EL (cell line): ENCODE measurements at regions not wholly inside any gene's neighbourhood (a gene's known extent, or its start where the extent isn't known, plus 50 kb on each side); places are given as distances from the start of the nearest gene placed in this dataset.
"Not testable (repeated sequence)": the region's sequence is repeated elsewhere in the genome, so short reads cannot be mapped to it uniquely, and the experiment has no call there.

Source experiments
- DNase-seq: peaks from one replicate; pipeline ENCODE4 v3.0.0-alpha.2; 2016

- no peak for DNase-seq
These were observed 421.3 kb upstream of the BTBD3 start for GRCh38 chr20:11496380-11496779.

GRCh38 chr20:11497545-11497944, 420.1 kb upstream of the BTBD3 start:
- DNase-seq: no peak

GRCh38 chr20:11499101-11499634, 418.5 kb upstream of the BTBD3 start:
- peak; percentile 16 for DNase-seq

GRCh38 chr20:11502061-11502460, 415.6 kb upstream of the BTBD3 start:
- DNase-seq: peak; percentile 10

GRCh38 chr20:11502671-11503070, 415.0 kb upstream of the BTBD3 start:
- no peak for DNase-seq

GRCh38 chr20:11509776-11510175, 407.9 kb upstream of the BTBD3 start:
- no peak for DNase-seq

GRCh38 chr20:11511821-11512220, 405.9 kb upstream of the BTBD3 start:
- DNase-seq: no peak

GRCh38 chr20:11513241-11513745, 404.4 kb upstream of the BTBD3 start:
- DNase-seq: not testable (repeated sequence)

- DNase-seq: no peak
These were observed 401.2 kb upstream of the BTBD3 start for GRCh38 chr20:11516448-11516847.

- no peak for DNase-seq
These were observed 397.1 kb upstream of the BTBD3 start for GRCh38 chr20:11520596-11520995.

GRCh38 chr20:11521476-11522365, 396.0 kb upstream of the BTBD3 start:
- DNase-seq: no peak

- no peak for DNase-seq
These were observed 395.3 kb upstream of the BTBD3 start for GRCh38 chr20:11522366-11522741.

- DNase-seq: no peak
These were observed 388.6 kb upstream of the BTBD3 start for GRCh38 chr20:11529047-11529446.

- DNase-seq: no peak
These were observed 380.7 kb upstream of the BTBD3 start for GRCh38 chr20:11537032-11537431.

- no peak for DNase-seq
These were observed 378.2 kb upstream of the BTBD3 start for GRCh38 chr20:11539450-11539849.

GRCh38 chr20:11540558-11540957, 377.1 kb upstream of the BTBD3 start:
- DNase-seq: no peak

GRCh38 chr20:11542645-11543044, 375.0 kb upstream of the BTBD3 start:
- DNase-seq: no peak

GRCh38 chr20:11544029-11544678, 373.5 kb upstream of the BTBD3 start:
- DNase-seq: peak; percentile 78

GRCh38 chr20:11546939-11547338, 370.8 kb upstream of the BTBD3 start:
- no peak for DNase-seq

- DNase-seq: no peak
These were observed 368.3 kb upstream of the BTBD3 start for GRCh38 chr20:11549172-11550103.

- DNase-seq: no peak
These were observed 366.9 kb upstream of the BTBD3 start for GRCh38 chr20:11550657-11551338.

- DNase-seq: no peak
These were observed 366.2 kb upstream of the BTBD3 start for GRCh38 chr20:11551479-11551878.
